Tibial artery (tissue), 4 donors: ENCODE measurements at regions not wholly inside any gene's neighbourhood (a gene's known extent, or its start where the extent isn't known, plus 50 kb on each side); places are given as distances from the start of the nearest gene placed in this dataset.

Experiments
- DNase-seq, 2 donors: peaks; one replicate each; pipeline ENCODE4 v3.0.0-alpha.2; 2019
- H3K27ac ChIP-seq, 2 donors: fragments of 200-600 bp; sonication (generic) in 1 of 2; 1 replicate in 1 of 2; 2 replicates in 1 of 2; pipeline ENCODE4 v1.5.1; 2018 to 2019; ENCODE audit warnings: mild to moderate bottlenecking in 1 of 2
- H3K27me3 ChIP-seq, 2 donors: fragments of 200-600 bp; sonication (generic) in 1 of 2; one replicate each; pipeline versions ENCODE4 v1.5.1 to v1.6.0; 2016 to 2019
- H3K36me3 ChIP-seq, 3 donors: fragments of 200-600 bp; sonication (generic) in 2 of 3; one replicate each; pipeline ENCODE4 v1.5.1; 2016 to 2019; ENCODE audit warnings: mild to moderate bottlenecking in 2 of 3
- H3K4me1 ChIP-seq, 4 donors: fragments of 200-600 bp; sonication (generic) in 2 of 4; 1 replicate in 3 of 4; 2 replicates in 1 of 4; pipeline ENCODE4 v1.5.1; 2016 to 2019
- H3K4me3 ChIP-seq, 2 donors: fragments of 200-600 bp; sonication (generic) in 1 of 2; 1 replicate in 1 of 2; 2 replicates in 1 of 2; pipeline ENCODE4 v1.5.1; 2018 to 2019; ENCODE audit warnings: mild to moderate bottlenecking in 2 of 2
- H3K9me3 ChIP-seq, 3 donors: fragments of 200-600 bp; sonication (generic) in 1 of 3; one replicate each; pipeline ENCODE4 v1.5.1; 2016 to 2019
- intact Hi-C: fragments of 100-400 bp; cut with DNase I; formaldehyde crosslinking; loops from one replicate; pipeline ENCODE4 v1.15.0; 2023; ENCODE audit warnings: low total_unique reads
- TF ChIP-seq, protein P1 (sequence below), 2 experiments: fragments of 200-600 bp in 1 of 2; fragments of 450-650 bp in 1 of 2; IDR thresholded peaks; one replicate each; pipeline ENCODE4 v1.5.1; 2017 to 2019; ENCODE audit warnings: antibody characterized with exemption in 2 of 2, mild to moderate bottlenecking in 1 of 2, moderate library complexity in 1 of 2

DNA sequence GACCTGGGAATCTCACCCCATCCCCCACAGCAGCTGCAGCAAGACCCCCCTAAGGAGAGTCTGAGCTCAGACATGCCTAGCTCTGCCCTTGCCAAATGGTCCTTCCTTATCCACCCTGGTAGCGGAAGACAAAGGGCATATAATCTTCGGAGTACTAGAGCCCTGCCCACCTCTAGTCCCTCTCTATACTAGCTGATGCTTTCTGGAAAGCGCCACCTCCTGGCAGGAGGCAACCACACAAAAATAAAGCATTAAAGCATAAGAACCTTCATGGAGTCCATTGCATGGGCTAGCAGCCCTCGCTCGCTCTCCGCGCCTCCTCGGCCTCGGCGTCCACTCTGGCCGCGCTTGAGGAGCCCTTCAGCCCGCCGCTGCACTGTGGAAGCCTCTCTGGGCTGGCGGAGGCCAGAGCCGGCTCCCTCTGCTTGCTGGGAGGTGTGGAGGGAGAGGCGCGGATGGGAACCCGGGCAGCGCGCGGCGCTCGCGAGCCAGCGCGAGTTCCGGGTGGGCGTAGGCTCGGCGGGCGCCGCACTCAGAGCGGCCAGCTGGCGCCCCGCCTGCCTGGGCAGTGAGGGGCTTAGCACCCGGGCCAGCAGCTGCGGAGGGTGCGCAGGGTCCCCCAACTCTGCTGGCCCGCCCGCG, 941.2 kb downstream of the SUCLG1 start:
- intact Hi-C loops: no loop called here
- Histone ChIP-seq H3K27ac (no peak overlapping the region), H3K36me3 (no peaks in the 10 kb centered on the region), H3K27me3 (no peaks in the 10 kb centered on the region), H3K9me3 (no peaks in the 10 kb centered on the region), H3K4me3 (no peak overlapping the region), H3K4me1 (no peaks in the 10 kb centered on the region)
- no peak for DNase-seq
- TF ChIP-seq, protein P1, sequence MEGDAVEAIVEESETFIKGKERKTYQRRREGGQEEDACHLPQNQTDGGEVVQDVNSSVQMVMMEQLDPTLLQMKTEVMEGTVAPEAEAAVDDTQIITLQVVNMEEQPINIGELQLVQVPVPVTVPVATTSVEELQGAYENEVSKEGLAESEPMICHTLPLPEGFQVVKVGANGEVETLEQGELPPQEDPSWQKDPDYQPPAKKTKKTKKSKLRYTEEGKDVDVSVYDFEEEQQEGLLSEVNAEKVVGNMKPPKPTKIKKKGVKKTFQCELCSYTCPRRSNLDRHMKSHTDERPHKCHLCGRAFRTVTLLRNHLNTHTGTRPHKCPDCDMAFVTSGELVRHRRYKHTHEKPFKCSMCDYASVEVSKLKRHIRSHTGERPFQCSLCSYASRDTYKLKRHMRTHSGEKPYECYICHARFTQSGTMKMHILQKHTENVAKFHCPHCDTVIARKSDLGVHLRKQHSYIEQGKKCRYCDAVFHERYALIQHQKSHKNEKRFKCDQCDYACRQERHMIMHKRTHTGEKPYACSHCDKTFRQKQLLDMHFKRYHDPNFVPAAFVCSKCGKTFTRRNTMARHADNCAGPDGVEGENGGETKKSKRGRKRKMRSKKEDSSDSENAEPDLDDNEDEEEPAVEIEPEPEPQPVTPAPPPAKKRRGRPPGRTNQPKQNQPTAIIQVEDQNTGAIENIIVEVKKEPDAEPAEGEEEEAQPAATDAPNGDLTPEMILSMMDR (IDR thresholded peaks at IDR 0.05): no peak

DNA sequence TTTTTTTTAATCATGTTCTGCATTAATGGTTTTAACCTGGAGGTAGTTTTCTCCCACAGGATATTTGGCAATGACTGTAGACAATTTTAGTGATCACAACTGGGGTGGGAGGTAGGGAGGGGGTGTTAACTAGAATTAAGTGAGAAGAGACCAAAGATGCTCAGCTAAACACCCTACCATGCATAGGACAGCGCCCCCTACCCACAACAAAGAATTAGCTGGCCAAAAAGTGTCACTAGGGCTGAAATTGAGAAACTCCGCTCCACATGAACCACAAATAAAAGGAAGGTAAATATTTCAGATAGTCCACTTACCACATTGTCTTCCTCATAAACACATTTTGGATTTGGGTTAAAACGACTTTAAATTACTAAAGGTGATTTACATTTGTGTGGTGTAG, 942.6 kb downstream of the SUCLG1 start:
- TF ChIP-seq, protein P1 (IDR thresholded peaks at IDR 0.05): no peak
- no peaks in the 10 kb centered on the region for H3K9me3 ChIP-seq
- H3K4me1 ChIP-seq: no peaks in the 10 kb centered on the region
- intact Hi-C loops: no loop called here
- no peak overlapping the region for H3K27ac ChIP-seq
- no peaks in the 10 kb centered on the region for H3K36me3 ChIP-seq
- no peak for DNase-seq
- no peaks in the 10 kb centered on the region for H3K27me3 ChIP-seq
- H3K4me3 ChIP-seq: no peak overlapping the region

DNA sequence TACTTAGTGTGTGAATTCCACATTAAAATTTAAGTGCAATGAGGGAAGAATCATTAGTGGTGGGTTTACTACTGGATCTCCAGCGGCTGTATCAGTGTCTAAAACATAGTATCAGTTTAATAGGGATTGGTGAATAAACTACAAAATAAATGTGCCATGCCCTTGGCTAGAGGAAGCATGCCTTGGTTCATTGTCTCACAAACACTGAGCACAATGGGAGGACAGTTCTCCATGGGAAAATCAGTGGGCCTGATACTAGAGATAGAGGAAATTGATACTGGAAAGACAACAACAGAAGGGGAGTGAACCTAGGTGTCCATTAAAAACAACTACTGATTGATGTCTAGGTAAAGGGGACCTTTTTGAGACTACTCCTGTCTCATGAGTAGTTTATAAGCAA, 971.6 kb downstream of the SUCLG1 start:
- Histone ChIP-seq H3K27me3 (no peaks in the 10 kb centered on the region), H3K27ac (no peak overlapping the region), H3K36me3 (no peaks in the 10 kb centered on the region), H3K4me1 (no peaks in the 10 kb centered on the region), H3K4me3 (no peak overlapping the region), H3K9me3 (no peaks in the 10 kb centered on the region)
- TF ChIP-seq, protein P1 (IDR thresholded peaks at IDR 0.05): no peak
- intact Hi-C loops: no loop called here
- no peak for DNase-seq

DNA sequence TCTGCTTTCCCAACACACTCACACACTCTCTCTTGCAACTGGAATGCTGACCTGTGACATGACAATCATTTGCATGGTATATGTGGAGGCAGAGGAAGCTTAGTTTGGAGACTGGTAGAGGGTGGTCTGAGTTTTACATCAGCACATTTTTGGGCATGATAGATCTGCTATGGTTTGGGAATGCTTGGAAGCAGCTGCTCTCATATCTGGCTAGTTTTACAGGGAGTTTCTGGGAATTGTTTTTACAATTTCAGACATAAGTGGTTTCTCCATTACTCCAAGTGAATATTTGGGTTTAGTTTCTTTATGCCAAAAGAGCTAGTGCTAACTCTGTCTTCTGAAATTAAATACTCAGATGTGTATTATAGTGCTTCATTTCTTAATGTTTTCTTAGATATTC, 977.6 kb downstream of the SUCLG1 start:
- Histone ChIP-seq H3K4me3 (no peak overlapping the region), H3K9me3 (no peaks in the 10 kb centered on the region), H3K36me3 (no peaks in the 10 kb centered on the region), H3K27me3 (no peaks in the 10 kb centered on the region), H3K27ac (no peak overlapping the region), H3K4me1 (no peaks in the 10 kb centered on the region)
- intact Hi-C loops: no loop called here
- DNase-seq: no peak
- TF ChIP-seq, protein P1 (IDR thresholded peaks at IDR 0.05): no peak

DNA sequence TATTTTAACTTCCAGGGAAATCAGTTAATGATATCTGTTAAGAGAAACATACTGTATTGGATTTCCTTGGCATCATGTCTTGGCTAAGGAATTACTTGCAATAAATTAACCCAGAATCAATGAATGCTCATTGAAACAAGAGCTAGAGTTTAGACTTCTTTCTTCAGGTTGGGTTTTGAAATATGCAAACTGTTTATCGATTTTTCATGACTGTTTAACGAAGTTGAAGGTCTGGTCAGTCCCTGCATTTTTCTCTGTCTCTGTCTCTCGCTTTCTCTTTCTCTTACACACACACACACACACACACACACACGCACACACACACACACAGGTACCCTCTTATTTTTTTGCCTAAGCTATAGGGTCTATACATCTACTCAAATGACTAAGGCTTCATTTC, 981.0 kb downstream of the SUCLG1 start:
- no peaks in the 10 kb centered on the region for H3K4me1 ChIP-seq
- DNase-seq: no peak
- intact Hi-C loops: no loop called here

More for the DNA sequence above, 981.0 kb downstream of the SUCLG1 start:
- Histone ChIP-seq H3K27ac (no peak overlapping the region), H3K27me3 (no peaks in the 10 kb centered on the region), H3K9me3 (no peaks in the 10 kb centered on the region), H3K36me3 (no peaks in the 10 kb centered on the region), H3K4me3 (no peak overlapping the region)
- TF ChIP-seq, protein P1 (IDR thresholded peaks at IDR 0.05): no peak
